ENCODE measurements at regions not wholly inside any gene's neighbourhood (a gene's known extent, or its start where the extent isn't known, plus 50 kb on each side); places are given as distances from the start of the nearest gene placed in this dataset.

- TF ChIP-seq CTCF (IDR thresholded peaks at IDR 0.05) (no peak), EP300 (IDR thresholded peaks at IDR 0.05) (no peak)
Observed at GRCh38 chr3:64319391-64319790, 94.1 kb upstream of the PRICKLE2 start.

Measured in tibial nerve (tissue), 4 donors.